PC-9 (cell line): ENCODE measurements at regions not wholly inside any gene's neighbourhood (a gene's known extent, or its start where the extent isn't known, plus 50 kb on each side); places are given as distances from the start of the nearest gene placed in this dataset.

Experiments
- EZH2 ChIP-seq: fragments of 200-600 bp; sonication (generic); IDR thresholded peaks from 2 replicates; pipeline ENCODE4 v1.8.0; 2017; ENCODE audit warnings: antibody characterized with exemption, low read depth
- TF ChIP-seq, protein P1 (sequence below): fragments of 200-600 bp; sonication (generic); conservative IDR thresholded peaks from 2 replicates; pipeline ENCODE4 v1.6.1; 2017; ENCODE audit warnings: mixed run types, antibody characterized with exemption, mild to moderate bottlenecking, moderate library complexity

GRCh38 chr7:41501466-41501865 is 201.4 kb downstream of the INHBA start:
- TF ChIP-seq, protein P1, sequence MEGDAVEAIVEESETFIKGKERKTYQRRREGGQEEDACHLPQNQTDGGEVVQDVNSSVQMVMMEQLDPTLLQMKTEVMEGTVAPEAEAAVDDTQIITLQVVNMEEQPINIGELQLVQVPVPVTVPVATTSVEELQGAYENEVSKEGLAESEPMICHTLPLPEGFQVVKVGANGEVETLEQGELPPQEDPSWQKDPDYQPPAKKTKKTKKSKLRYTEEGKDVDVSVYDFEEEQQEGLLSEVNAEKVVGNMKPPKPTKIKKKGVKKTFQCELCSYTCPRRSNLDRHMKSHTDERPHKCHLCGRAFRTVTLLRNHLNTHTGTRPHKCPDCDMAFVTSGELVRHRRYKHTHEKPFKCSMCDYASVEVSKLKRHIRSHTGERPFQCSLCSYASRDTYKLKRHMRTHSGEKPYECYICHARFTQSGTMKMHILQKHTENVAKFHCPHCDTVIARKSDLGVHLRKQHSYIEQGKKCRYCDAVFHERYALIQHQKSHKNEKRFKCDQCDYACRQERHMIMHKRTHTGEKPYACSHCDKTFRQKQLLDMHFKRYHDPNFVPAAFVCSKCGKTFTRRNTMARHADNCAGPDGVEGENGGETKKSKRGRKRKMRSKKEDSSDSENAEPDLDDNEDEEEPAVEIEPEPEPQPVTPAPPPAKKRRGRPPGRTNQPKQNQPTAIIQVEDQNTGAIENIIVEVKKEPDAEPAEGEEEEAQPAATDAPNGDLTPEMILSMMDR: no peak
- no peak for TF ChIP-seq EZH2
